IMR-90 (cell line): ENCODE measurements at regions not wholly inside any gene's neighbourhood (a gene's known extent, or its start where the extent isn't known, plus 50 kb on each side); places are given as distances from the start of the nearest gene placed in this dataset.

ENCODE experiments used
- ATAC-seq: fragments of 200-7000 bp; cut with Tn5 transposase; 2 replicates; pipeline ENCODE4 v1.9.1; 2020; ENCODE audit warnings: low read depth, mild to moderate bottlenecking, moderate library complexity
- BruUV-seq: library from RNA; stranded (reverse); fragments of 400-500 nt; replicated peaks from 2 replicates; lab custom pipeline; 2021; lab: Mats Ljungman, UMichigan
- CTCF ChIA-PET: fragments of 300-600 bp; formaldehyde crosslinking; extraction: SDS; loops from one replicate; lab custom pipeline; 2021; ENCODE audit warnings: antibody characterized with exemption; lab: Yijun Ruan, JAX
- POLR2A ChIA-PET: fragments of 300-600 bp; sonication (Branson Sonifier 250); formaldehyde crosslinking; loops from one replicate; lab custom pipeline; 2022; ENCODE audit warnings: antibody characterized with exemption; ENCODE audit not compliant: unreplicated experiment; lab: Charles Lee
- DNase-seq: peaks from one replicate; pipeline ENCODE4 v3.0.0; 2013
- H2AFZ ChIP-seq: replicated peaks from 2 replicates; pipeline ENCODE3; 2013; ENCODE audit warnings: low read length, mild to moderate bottlenecking; ENCODE audit not compliant: poor library complexity
- H2AK5ac ChIP-seq: 2 replicates; pipeline ENCODE4 v1.6.1; 2013; ENCODE audit warnings: low read depth, low read length, inconsistent platforms
- H2AK9ac ChIP-seq: replicated peaks from 2 replicates; pipeline ENCODE3; 2013; ENCODE audit warnings: mild to moderate bottlenecking, low read depth, low read length, moderate library complexity; ENCODE audit not compliant: poor library complexity
- H2BK120ac ChIP-seq: 2 replicates; pipeline ENCODE4 v1.6.1; 2013; ENCODE audit warnings: low read depth, low read length, inconsistent platforms
- H2BK15ac ChIP-seq: 3 replicates; pipeline ENCODE4 v1.6.1; 2013; ENCODE audit warnings: low read depth, low read length, inconsistent platforms
- H2BK20ac ChIP-seq: 2 replicates; pipeline ENCODE4 v1.6.1; 2013; ENCODE audit warnings: low read depth, mild to moderate bottlenecking, inconsistent platforms, low read length, moderate library complexity
- H2BK5ac ChIP-seq: 2 replicates; pipeline ENCODE4 v1.6.1; 2013; ENCODE audit warnings: mild to moderate bottlenecking, low read depth, low read length, inconsistent platforms; ENCODE audit not compliant: poor library complexity, severe bottlenecking
- H3K14ac ChIP-seq: replicated peaks from 2 replicates; pipeline ENCODE4 v1.6.1; 2013; ENCODE audit warnings: low read depth, low read length, inconsistent platforms
- H3K18ac ChIP-seq: 2 replicates; pipeline ENCODE4 v1.6.1; 2013; ENCODE audit warnings: low read depth, low read length, control low read depth
- H3K23ac ChIP-seq: 2 replicates; pipeline ENCODE4 v1.6.1; 2013; ENCODE audit warnings: low read depth, low read length, inconsistent platforms
- H3K27ac ChIP-seq: 2 replicates; pipeline ENCODE4 v1.5.1; 2013; ENCODE audit warnings: mild to moderate bottlenecking, control low read depth, low read length; ENCODE audit not compliant: insufficient read depth
- H3K27me3 ChIP-seq: 2 replicates; pipeline ENCODE4 v1.6.1; 2013; ENCODE audit warnings: low read length; ENCODE audit not compliant: control insufficient read depth, insufficient read depth
- H3K36me3 ChIP-seq: 2 replicates; pipeline ENCODE4 v1.6.1; 2013; ENCODE audit warnings: low read length, mixed read lengths; ENCODE audit not compliant: control insufficient read depth, insufficient read depth
- H3K4ac ChIP-seq: 2 replicates; pipeline ENCODE4 v1.6.1; 2013; ENCODE audit warnings: low read depth, low read length, inconsistent platforms
- H3K4me1 ChIP-seq: 2 replicates; pipeline ENCODE4 v1.6.1; 2013; ENCODE audit warnings: low read length, mixed read lengths; ENCODE audit not compliant: control insufficient read depth, insufficient read depth
- H3K4me2 ChIP-seq: 2 replicates; pipeline ENCODE4 v1.6.1; 2013; ENCODE audit warnings: low read depth, mild to moderate bottlenecking, control low read depth, low read length, moderate library complexity
- H3K4me3 ChIP-seq: 2 replicates; pipeline ENCODE4 v1.5.1; 2013; ENCODE audit warnings: low read depth, mild to moderate bottlenecking, control low read depth, low read length, moderate library complexity; ENCODE audit not compliant: insufficient read depth
- H3K56ac ChIP-seq: 2 replicates; pipeline ENCODE4 v1.6.1; 2013; ENCODE audit warnings: low read length, inconsistent platforms; ENCODE audit not compliant: insufficient read depth; ENCODE audit errors: extremely low read depth
- H3K79me1 ChIP-seq, 2 experiments: 2 replicates each; pipeline ENCODE4 v1.6.1; 2013; ENCODE audit warnings: low read length in 2 of 2, inconsistent platforms in 1 of 2, low read depth in 1 of 2
- H3K9ac ChIP-seq: 2 replicates; pipeline ENCODE4 v1.6.1; 2013; ENCODE audit warnings: low read depth, low read length, control low read depth
- H3K9me1 ChIP-seq: 2 replicates; pipeline ENCODE4 v1.6.1; 2013; ENCODE audit warnings: low read length, inconsistent platforms; ENCODE audit not compliant: insufficient read depth
- H3K9me3 ChIP-seq: 2 replicates; pipeline ENCODE4 v1.6.1; 2013; ENCODE audit warnings: low read length; ENCODE audit not compliant: control insufficient read depth, insufficient read depth
- H4K20me1 ChIP-seq: 2 replicates; pipeline ENCODE4 v1.6.1; 2013; ENCODE audit warnings: low read length, inconsistent platforms; ENCODE audit not compliant: insufficient read depth
- H4K5ac ChIP-seq: 2 replicates; pipeline ENCODE4 v1.6.1; 2013; ENCODE audit warnings: mild to moderate bottlenecking, low read depth, low read length, control low read depth
- H4K8ac ChIP-seq, 2 experiments: 2 replicates each; pipeline ENCODE4 v1.6.1; 2013; ENCODE audit warnings: low read depth in 2 of 2, low read length in 2 of 2, control low read depth in 1 of 2, inconsistent platforms in 1 of 2
- H4K91ac ChIP-seq: 2 replicates; pipeline ENCODE4 v1.6.1; 2013; ENCODE audit warnings: low read depth, low read length, inconsistent platforms; ENCODE audit not compliant: insufficient read depth
- FOS ChIP-seq: fragments of 150-350 bp; IDR thresholded peaks from 2 replicates; pipeline ENCODE4 v1.6.1; 2016; ENCODE audit warnings: low read depth, low read length
- WGBS, 2 experiments: methylation state at CpG; one replicate each; pipeline versions ENCODE4 v1.1.5 to v1.1.7; 2013; ENCODE audit warnings: missing lambda C conversion rate in 2 of 2; ENCODE audit not compliant: insufficient read length in 1 of 2; ENCODE audit errors: extremely low coverage in 2 of 2; 5-methylcytosine and 5-hydroxymethylcytosine counted together
- dilution Hi-C: fragments of 300-500 bp; cut with HindIII; formaldehyde crosslinking; loops from one replicate; pipeline ENCODE4 v1.14.3; 2018; ENCODE audit warnings: low sequenced_read_pairs; ENCODE audit not compliant: unreplicated experiment
- in situ Hi-C: fragments of 300-500 bp; cut with MboI; formaldehyde crosslinking; loops from 3 replicates; pipeline ENCODE4 v1.14.3; 2019; ENCODE audit warnings: low sequenced_read_pairs, inconsistent platforms, mixed read lengths
- intact Hi-C: fragments of 100-400 bp; cut with micrococcal nuclease; formaldehyde crosslinking; loops from 2 replicates; pipeline ENCODE4 v1.10.0; 2022

DNA sequence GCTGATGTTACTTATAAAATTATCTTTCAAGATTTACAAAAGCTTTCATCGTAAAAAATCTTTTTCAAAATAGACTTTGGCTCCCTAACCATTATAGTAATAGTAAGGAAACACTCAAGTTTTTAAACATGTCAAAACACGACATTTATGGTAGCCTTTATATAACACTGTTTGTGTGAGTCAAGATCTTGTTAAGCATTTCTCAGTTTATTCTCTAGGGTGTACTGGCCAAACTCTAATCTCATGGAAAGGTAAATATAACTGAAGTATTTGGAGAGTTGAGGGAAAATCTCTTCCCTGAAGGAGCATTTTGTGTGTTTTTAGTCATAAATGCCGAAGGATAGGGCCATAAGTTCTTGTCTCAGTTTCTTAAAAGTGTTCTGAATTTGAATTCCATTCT, 790.9 kb upstream of the NCAM2 start:
- ATAC-seq (no peak), DNase-seq (no peak)
- H3K18ac ChIP-seq: no peak overlapping the region
- dilution Hi-C loops (no loop called here), intact Hi-C loops (loop anchor here (5.0 kb wide), 1 partner anchor 1670 kb away; no protein-coding TSS in a partner anchor), in situ Hi-C loops (no loop called here)
- H3K4me2 ChIP-seq: no peak overlapping the region
- no peaks in the 10 kb centered on the region for H3K79me1 ChIP-seq
- H2BK15ac ChIP-seq: no peak overlapping the region
- peaks cover 8% of the 10 kb centered on the region; the same call in 1 of the 2 replicates for H3K9me3 ChIP-seq
- H3K9ac ChIP-seq: no peak overlapping the region
- H3K4me1 ChIP-seq: no peaks in the 10 kb centered on the region
- BruUV-seq: no TSS peak
- no peak overlapping the region for H2BK20ac ChIP-seq
- WGBS, 2 experiments: no CpG with 5 or more reads among the region's 3 CpGs
- CTCF ChIA-PET: no interaction called here
- no peak overlapping the region for H2AK5ac ChIP-seq
- H2BK120ac ChIP-seq: no peak overlapping the region
- TF ChIP-seq FOS: no peak
- no peak overlapping the region for H4K5ac ChIP-seq
- H3K4me3 ChIP-seq: no peak overlapping the region
- no peaks in the 10 kb centered on the region for H4K20me1 ChIP-seq
- no peak overlapping the region for H3K23ac ChIP-seq
- no peak overlapping the region for H2AFZ ChIP-seq
- H3K9me1 ChIP-seq: no peaks in the 10 kb centered on the region
- H4K91ac ChIP-seq: no peak overlapping the region
- H4K8ac ChIP-seq: no peak overlapping the region
- H2AK9ac ChIP-seq: no peak overlapping the region
- H3K56ac ChIP-seq: no peak overlapping the region
- H2BK5ac ChIP-seq: no peak overlapping the region
- H3K27ac ChIP-seq: no peak overlapping the region
- no peaks in the 10 kb centered on the region for H3K27me3 ChIP-seq
- POLR2A ChIA-PET: no interaction called here
- H3K14ac ChIP-seq: no peak overlapping the region
- H3K4ac ChIP-seq: no peak overlapping the region
- no peaks in the 10 kb centered on the region for H3K36me3 ChIP-seq
